Smooth muscle cell (in vitro differentiated cells): ENCODE measurements at regions not wholly inside any gene's neighbourhood (a gene's known extent, or its start where the extent isn't known, plus 50 kb on each side); places are given as distances from the start of the nearest gene placed in this dataset.
A peak's percentile ranks its signal among the peaks of the same experiment; 100 is the strongest.

Experiments
- DNase-seq: peaks from one replicate; lab custom pipeline; 2025; ENCODE audit not compliant: unreplicated experiment; lab: John Stamatoyannopoulos, UW
- H2AFZ ChIP-seq: fragments of 200-600 bp; sonication (generic); 2 replicates; pipeline ENCODE4 v1.6.0; 2016; ENCODE audit warnings: antibody characterized with exemption, low read depth, mild to moderate bottlenecking
- H3F3A ChIP-seq: fragments of 200-600 bp; sonication (generic); 2 replicates; pipeline ENCODE4 v1.6.0; 2017; ENCODE audit warnings: antibody characterized with exemption, low read depth
- H3K27ac ChIP-seq: fragments of 200-600 bp; sonication (generic); 2 replicates; pipeline ENCODE4 v1.5.1; 2016; ENCODE audit warnings: low read depth, mild to moderate bottlenecking
- H3K27me3 ChIP-seq: fragments of 200-600 bp; sonication (generic); 2 replicates; pipeline ENCODE4 v1.6.1; 2016; ENCODE audit warnings: low read depth, mild to moderate bottlenecking
- H3K36me3 ChIP-seq: fragments of 200-600 bp; sonication (generic); 2 replicates; pipeline ENCODE4 v1.5.1; 2016; ENCODE audit warnings: low read depth
- H3K4me1 ChIP-seq: fragments of 200-600 bp; sonication (generic); 2 replicates; pipeline ENCODE4 v1.5.1; 2016; ENCODE audit warnings: low read depth
- H3K4me2 ChIP-seq: fragments of 200-600 bp; sonication (generic); 2 replicates; pipeline ENCODE4 v1.6.0; 2016; ENCODE audit warnings: mild to moderate bottlenecking
- H3K4me3 ChIP-seq: fragments of 200-600 bp; sonication (generic); 2 replicates; pipeline ENCODE4 v1.5.1; 2016; ENCODE audit warnings: mild to moderate bottlenecking
- H3K79me2 ChIP-seq: fragments of 200-600 bp; sonication (generic); 2 replicates; pipeline ENCODE4 v1.6.0; 2016; ENCODE audit warnings: low read depth, mild to moderate bottlenecking
- H3K9ac ChIP-seq: fragments of 200-600 bp; sonication (generic); 2 replicates; pipeline ENCODE4 v1.6.0; 2016; ENCODE audit warnings: low read depth
- H3K9me3 ChIP-seq: fragments of 200-600 bp; sonication (generic); replicated peaks from 2 replicates; pipeline ENCODE4 v1.5.1; 2016; ENCODE audit warnings: low read depth
- H4K20me1 ChIP-seq: fragments of 200-600 bp; sonication (generic); 2 replicates; pipeline ENCODE4 v1.6.0; 2016; ENCODE audit warnings: low read depth
- WGBS: methylation state at CpG from one replicate; pipeline ENCODE4 v1.1.7; 2016; ENCODE audit warnings: low lambda C conversion rate; 5-methylcytosine and 5-hydroxymethylcytosine counted together
- TF ChIP-seq, protein P1 (sequence below): fragments of 200-600 bp; sonication (generic); IDR thresholded peaks from 2 replicates; pipeline ENCODE4 v1.5.1; 2017; ENCODE audit warnings: borderline replicate concordance, mild to moderate bottlenecking, antibody characterized with exemption; ENCODE audit not compliant: insufficient read depth, poor library complexity, severe bottlenecking

DNA sequence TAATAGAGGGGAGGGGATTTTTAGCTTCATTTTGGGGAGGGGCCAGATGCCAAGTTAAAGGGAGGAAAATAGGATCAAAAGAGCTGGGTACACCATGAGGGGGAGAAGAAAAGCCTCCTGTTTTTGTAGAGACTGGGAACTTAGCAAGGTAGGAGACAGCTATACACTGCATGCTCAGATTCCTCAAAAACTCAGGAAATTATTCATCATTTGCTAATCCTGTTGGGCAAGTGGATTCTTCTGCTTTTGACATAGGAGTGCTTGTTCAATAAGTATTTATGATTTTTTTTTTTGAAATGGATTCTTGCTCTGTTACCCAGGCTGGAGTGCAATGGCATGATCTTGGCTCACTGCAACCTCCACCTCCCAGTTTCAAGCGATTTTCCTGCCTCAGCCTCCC, 73.4 kb downstream of the LYZL2 start:
- Histone ChIP-seq H2AFZ (no peak overlapping the region), H3K9ac (no peak overlapping the region), H3F3A (no peaks in the 10 kb centered on the region), H3K9me3 (no peaks in the 10 kb centered on the region), H3K36me3 (no peaks in the 10 kb centered on the region), H3K4me2 (no peak overlapping the region), H3K27me3 (no peaks in the 10 kb centered on the region), H3K79me2 (no peaks in the 10 kb centered on the region), H3K4me1 (peaks cover 17% of the 10 kb centered on the region), H3K4me3 (no peak overlapping the region), H3K27ac (no peak overlapping the region), H4K20me1 (no peaks in the 10 kb centered on the region)
- TF ChIP-seq, protein P1, sequence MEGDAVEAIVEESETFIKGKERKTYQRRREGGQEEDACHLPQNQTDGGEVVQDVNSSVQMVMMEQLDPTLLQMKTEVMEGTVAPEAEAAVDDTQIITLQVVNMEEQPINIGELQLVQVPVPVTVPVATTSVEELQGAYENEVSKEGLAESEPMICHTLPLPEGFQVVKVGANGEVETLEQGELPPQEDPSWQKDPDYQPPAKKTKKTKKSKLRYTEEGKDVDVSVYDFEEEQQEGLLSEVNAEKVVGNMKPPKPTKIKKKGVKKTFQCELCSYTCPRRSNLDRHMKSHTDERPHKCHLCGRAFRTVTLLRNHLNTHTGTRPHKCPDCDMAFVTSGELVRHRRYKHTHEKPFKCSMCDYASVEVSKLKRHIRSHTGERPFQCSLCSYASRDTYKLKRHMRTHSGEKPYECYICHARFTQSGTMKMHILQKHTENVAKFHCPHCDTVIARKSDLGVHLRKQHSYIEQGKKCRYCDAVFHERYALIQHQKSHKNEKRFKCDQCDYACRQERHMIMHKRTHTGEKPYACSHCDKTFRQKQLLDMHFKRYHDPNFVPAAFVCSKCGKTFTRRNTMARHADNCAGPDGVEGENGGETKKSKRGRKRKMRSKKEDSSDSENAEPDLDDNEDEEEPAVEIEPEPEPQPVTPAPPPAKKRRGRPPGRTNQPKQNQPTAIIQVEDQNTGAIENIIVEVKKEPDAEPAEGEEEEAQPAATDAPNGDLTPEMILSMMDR, result no peak
- DNase-seq, result no peak
- 100% methylated on average over 1 of the region's 1 CpG for WGBS

DNA sequence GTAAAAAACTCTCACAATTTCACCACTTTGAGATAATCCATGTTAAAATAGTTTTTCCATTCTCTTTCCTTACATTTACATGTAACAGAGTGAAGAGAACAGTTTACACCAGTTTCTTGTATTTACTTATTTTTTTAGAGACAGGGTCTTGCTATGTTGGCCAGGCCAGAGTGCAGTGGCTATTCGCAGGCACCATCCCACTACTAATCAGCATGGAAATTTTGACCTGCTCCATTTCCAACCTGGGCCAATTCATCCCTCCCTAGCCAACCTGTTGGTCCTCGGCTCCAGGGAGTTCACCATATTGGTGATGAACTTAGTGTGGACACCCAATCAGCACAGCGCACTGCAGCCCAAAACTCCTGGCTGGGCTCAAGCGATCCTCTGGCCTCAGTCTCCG, 74.1 kb downstream of the LYZL2 start:
- Histone ChIP-seq H4K20me1 (no peaks in the 10 kb centered on the region), H3K36me3 (no peaks in the 10 kb centered on the region), H3K4me2 (no peak overlapping the region), H3K4me3 (no peak overlapping the region), H3K79me2 (no peaks in the 10 kb centered on the region), H3F3A (no peaks in the 10 kb centered on the region), H3K27ac (no peak overlapping the region), H3K9ac (no peak overlapping the region), H3K4me1 (peaks cover 17% of the 10 kb centered on the region), H3K27me3 (no peaks in the 10 kb centered on the region), H2AFZ (no peak overlapping the region), H3K9me3 (no peaks in the 10 kb centered on the region)
- no peak for DNase-seq
- WGBS, result 89% methylated on average over 5 of the region's 5 CpGs
- TF ChIP-seq, protein P1, result no peak

DNA sequence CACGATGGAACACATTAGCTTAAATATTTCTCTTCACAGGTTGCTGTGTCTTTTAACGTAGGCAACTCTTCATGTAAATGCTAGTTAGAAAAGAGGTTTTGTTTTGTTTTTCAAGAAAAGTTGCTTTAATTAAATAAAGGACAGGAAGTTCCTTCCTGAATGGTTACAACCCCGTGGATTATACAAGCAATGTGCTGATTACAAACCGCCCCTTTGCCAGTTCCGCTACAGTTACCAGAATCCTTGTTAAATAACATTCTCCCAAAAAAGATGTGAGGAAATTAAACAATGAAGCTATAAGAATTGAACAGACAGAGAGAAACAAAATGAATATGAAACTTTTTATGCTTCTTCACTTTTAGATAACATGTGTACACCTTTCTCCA, 75.1 kb downstream of the LYZL2 start:
- Histone ChIP-seq H3K4me1 (peaks cover 17% of the 10 kb centered on the region), H3F3A (no peaks in the 10 kb centered on the region), H3K4me3 (peak overlapping the region; percentile 40), H3K4me2 (peak overlapping the region; percentile 80), H3K9ac (no peak overlapping the region), H3K36me3 (no peaks in the 10 kb centered on the region), H3K79me2 (no peaks in the 10 kb centered on the region), H2AFZ (peak overlapping the region; percentile 88), H3K9me3 (no peaks in the 10 kb centered on the region), H3K27me3 (no peaks in the 10 kb centered on the region), H3K27ac (no peak overlapping the region), H4K20me1 (no peaks in the 10 kb centered on the region)
- no peak for DNase-seq
- TF ChIP-seq, protein P1, result no peak
- WGBS, result 51% methylated on average over 5 of the region's 5 CpGs

DNA sequence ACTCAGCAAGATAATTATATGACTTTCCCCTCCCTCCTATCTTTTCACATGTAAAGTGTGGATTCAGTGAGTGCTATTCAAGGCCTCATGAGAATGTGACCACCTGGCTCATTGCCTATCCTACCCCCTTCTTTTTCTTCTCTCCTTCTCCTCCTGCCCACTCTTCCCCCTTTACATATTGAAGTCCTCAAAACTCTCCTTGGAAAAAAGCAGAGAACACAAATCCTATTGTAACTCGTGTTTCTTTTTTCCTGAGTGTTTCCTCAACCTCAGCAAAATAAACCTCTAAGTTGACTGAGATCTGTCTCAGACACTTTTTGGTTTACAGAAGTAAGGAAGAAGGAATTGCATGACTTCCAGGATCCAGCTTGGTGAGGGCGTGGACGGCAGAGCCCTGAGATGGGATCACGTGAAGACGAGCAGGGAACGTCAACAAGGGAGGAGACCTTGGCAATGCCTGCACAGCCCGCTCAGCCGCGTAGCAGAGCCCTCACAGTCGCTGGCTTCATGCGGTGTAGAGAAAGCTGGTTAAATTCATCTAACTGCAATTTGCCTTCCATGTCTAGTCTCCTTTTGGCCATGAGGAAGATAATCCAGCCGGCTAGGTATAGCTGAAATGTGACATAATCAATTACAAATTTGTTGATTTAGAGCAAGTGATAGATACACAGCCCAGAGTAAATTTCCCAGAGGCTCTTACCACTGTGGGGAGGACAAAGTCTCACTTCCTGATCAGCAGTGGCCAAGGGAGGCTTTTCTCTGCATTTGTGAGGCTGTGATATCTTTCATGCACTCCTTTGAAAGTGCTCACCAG, 75.7 kb downstream of the LYZL2 start:
- H3F3A ChIP-seq, result no peaks in the 10 kb centered on the region
- no peaks in the 10 kb centered on the region for H4K20me1 ChIP-seq
- H3K79me2 ChIP-seq, result no peaks in the 10 kb centered on the region
- TF ChIP-seq, protein P1, result no peak
- H3K4me1 ChIP-seq, result peaks cover 17% of the 10 kb centered on the region
- H3K9me3 ChIP-seq, result no peaks in the 10 kb centered on the region
- no peaks in the 10 kb centered on the region for H3K36me3 ChIP-seq
- peak overlapping the region; percentile 40 for H3K4me3 ChIP-seq
- no peaks in the 10 kb centered on the region for H3K27me3 ChIP-seq
- peak overlapping the region; percentile 80 for H3K4me2 ChIP-seq
- peak; percentile 3 for DNase-seq
- H3K27ac ChIP-seq, result no peak overlapping the region
- WGBS, result 13% methylated on average over 12 of the region's 12 CpGs
- no peak overlapping the region for H3K9ac ChIP-seq
- peak overlapping the region; percentile 88 for H2AFZ ChIP-seq
